ENCODE measurements at regions not wholly inside any gene's neighbourhood (a gene's known extent, or its start where the extent isn't known, plus 50 kb on each side); places are given as distances from the start of the nearest gene placed in this dataset.

DNA sequence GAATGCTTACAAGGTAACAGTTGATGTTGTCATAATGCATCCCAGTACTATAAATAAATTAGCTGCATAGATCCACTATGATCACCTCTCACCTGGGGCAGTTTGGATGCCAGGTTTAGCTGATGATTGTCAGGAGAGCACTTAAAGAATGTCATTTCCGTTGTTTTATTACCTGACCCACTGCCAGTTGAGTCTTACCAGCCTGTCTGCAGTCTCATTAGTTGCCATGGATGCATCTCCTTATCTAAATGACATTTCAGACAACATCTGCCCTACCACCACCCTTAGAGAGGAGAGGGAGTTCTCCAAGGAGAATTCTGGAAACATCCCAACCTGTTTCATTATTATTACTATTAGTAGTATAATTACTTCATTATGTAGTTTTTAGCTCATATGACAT, 339.1 kb upstream of the API5 start:
- TF ChIP-seq, protein P1, sequence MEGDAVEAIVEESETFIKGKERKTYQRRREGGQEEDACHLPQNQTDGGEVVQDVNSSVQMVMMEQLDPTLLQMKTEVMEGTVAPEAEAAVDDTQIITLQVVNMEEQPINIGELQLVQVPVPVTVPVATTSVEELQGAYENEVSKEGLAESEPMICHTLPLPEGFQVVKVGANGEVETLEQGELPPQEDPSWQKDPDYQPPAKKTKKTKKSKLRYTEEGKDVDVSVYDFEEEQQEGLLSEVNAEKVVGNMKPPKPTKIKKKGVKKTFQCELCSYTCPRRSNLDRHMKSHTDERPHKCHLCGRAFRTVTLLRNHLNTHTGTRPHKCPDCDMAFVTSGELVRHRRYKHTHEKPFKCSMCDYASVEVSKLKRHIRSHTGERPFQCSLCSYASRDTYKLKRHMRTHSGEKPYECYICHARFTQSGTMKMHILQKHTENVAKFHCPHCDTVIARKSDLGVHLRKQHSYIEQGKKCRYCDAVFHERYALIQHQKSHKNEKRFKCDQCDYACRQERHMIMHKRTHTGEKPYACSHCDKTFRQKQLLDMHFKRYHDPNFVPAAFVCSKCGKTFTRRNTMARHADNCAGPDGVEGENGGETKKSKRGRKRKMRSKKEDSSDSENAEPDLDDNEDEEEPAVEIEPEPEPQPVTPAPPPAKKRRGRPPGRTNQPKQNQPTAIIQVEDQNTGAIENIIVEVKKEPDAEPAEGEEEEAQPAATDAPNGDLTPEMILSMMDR (IDR thresholded peaks at IDR 0.05; ENCODE audit: unreplicated experiment) = no peak
- Mint-ChIP-seq H3K9me3 (ENCODE audit: low read depth, unreplicated experiment) (peaks cover 3% of the 10 kb centered on the region), H3K4me1 (ENCODE audit: low read depth, unreplicated experiment) (no peaks in the 10 kb centered on the region), H3K4me3 (ENCODE audit: low read depth, unreplicated experiment) (no peak overlapping the region), H3K36me3 (ENCODE audit: insufficient read depth, unreplicated experiment) (no peaks in the 10 kb centered on the region), H3K27me3 (ENCODE audit: unreplicated experiment) (no peaks in the 10 kb centered on the region), H3K27ac (ENCODE audit: unreplicated experiment) (no peak overlapping the region)
- intact Hi-C loops (cut with micrococcal nuclease; ENCODE audit: unreplicated experiment) = no loop called here
- CTCF ChIA-PET = no interaction called here
- no peak for DNase-seq
- no TSS peak for BruUV-seq (replicated peaks)

DNA sequence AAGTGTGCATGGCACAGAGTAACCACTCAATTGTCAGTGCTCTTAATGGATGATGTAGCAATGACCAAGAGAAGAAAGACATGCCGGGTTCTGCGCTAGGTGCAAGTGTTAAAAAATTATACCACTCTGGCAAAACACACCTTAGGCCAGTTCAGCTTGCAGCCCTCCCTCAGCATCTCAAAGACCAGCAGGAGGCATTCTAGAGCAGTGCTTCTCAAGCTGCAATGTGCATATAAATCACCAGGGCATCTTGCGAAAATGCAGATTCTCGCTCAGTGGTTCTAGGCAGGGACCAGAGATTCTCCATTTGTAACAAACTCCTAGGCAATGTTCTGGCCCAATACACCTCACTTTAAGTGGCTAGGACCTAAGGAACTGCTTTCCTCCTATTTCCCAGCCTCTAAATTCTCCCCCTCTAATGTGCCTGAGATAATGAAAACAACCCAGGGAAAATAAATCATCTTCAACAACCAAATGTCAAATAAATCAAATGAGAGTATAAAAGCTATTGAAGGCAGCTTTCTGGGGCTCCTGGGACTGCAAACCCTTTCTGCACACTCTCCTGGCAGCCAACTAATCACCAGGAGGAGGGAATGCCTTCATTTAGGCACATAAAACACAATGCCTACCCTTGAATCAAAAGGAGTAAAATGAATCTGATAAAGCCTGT, 337.2 kb upstream of the API5 start:
- Mint-ChIP-seq H3K9me3 (ENCODE audit: low read depth, unreplicated experiment) (peaks cover 4% of the 10 kb centered on the region), H3K36me3 (ENCODE audit: insufficient read depth, unreplicated experiment) (no peaks in the 10 kb centered on the region), H3K27ac (ENCODE audit: unreplicated experiment) (no peak overlapping the region), H3K27me3 (ENCODE audit: unreplicated experiment) (no peaks in the 10 kb centered on the region), H3K4me3 (ENCODE audit: low read depth, unreplicated experiment) (no peak overlapping the region), H3K4me1 (ENCODE audit: low read depth, unreplicated experiment) (no peaks in the 10 kb centered on the region)
- DNase-seq = no peak
- intact Hi-C loops (cut with micrococcal nuclease; ENCODE audit: unreplicated experiment) = no loop called here
- TF ChIP-seq, protein P1 (IDR thresholded peaks at IDR 0.05; ENCODE audit: unreplicated experiment) = no peak
- BruUV-seq (replicated peaks) = no TSS peak
- CTCF ChIA-PET = no interaction called here

DNA sequence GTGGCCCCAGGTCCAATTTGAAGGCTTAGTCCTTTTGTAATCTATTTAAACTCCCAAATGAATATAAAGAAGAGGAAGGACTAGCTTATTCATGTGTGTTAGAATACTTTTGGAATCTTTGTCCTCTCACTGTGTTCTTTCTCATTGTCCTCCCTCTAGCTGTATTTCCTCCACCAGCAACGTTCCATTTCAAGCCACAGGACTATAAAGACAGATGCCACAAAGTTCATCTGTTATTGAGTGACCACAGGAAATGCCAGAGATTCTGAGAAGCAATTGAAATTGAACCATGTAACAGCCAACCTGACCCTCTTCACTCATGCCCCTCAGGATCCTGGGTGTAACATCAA, 336.6 kb upstream of the API5 start:
- H3K9me3 Mint-ChIP-seq (ENCODE audit: low read depth, unreplicated experiment) = peaks cover 3% of the 10 kb centered on the region
- no peak for DNase-seq
- no peaks in the 10 kb centered on the region for H3K27me3 Mint-ChIP-seq (ENCODE audit: unreplicated experiment)
- no peaks in the 10 kb centered on the region for H3K36me3 Mint-ChIP-seq (ENCODE audit: insufficient read depth, unreplicated experiment)
- H3K4me1 Mint-ChIP-seq (ENCODE audit: low read depth, unreplicated experiment) = no peaks in the 10 kb centered on the region
- BruUV-seq (replicated peaks) = no TSS peak
- TF ChIP-seq, protein P1 (IDR thresholded peaks at IDR 0.05; ENCODE audit: unreplicated experiment) = no peak
- H3K27ac Mint-ChIP-seq (ENCODE audit: unreplicated experiment) = no peak overlapping the region
- intact Hi-C loops (cut with micrococcal nuclease; ENCODE audit: unreplicated experiment) = no loop called here
- CTCF ChIA-PET = no interaction called here
- no peak overlapping the region for H3K4me3 Mint-ChIP-seq (ENCODE audit: low read depth, unreplicated experiment)

DNA sequence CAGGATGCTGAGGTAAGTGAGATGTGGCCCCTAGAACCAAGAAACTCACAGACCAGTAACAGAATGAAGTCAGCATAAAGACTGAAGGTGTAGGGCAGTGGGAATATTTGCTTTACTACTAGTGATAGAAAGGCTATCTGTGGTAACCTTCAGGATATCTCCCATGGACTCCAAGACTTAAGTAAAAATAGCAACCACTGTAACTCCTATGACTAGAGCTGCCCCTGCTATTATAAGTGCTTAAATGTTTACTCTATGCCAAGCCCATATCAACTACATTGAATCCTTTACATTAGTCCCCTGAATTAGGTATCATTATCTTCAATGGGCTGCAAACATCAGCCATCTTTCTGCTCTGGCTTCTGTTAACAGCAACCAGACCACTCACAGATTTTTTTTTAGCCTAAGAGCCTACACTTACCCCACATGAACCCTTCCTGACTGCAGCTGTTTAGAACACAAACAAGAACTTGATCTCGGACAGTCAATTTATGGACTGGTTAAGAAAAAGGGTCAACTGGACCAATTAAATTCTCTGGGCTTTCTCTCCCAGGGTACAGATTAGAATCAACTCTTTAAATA, 335.1 kb upstream of the API5 start:
- Mint-ChIP-seq H3K9me3 (ENCODE audit: low read depth, unreplicated experiment) (peaks cover 3% of the 10 kb centered on the region), H3K4me1 (ENCODE audit: low read depth, unreplicated experiment) (no peaks in the 10 kb centered on the region), H3K27ac (ENCODE audit: unreplicated experiment) (no peak overlapping the region), H3K27me3 (ENCODE audit: unreplicated experiment) (no peaks in the 10 kb centered on the region), H3K36me3 (ENCODE audit: insufficient read depth, unreplicated experiment) (no peaks in the 10 kb centered on the region), H3K4me3 (ENCODE audit: low read depth, unreplicated experiment) (no peak overlapping the region)
- intact Hi-C loops (cut with micrococcal nuclease; ENCODE audit: unreplicated experiment) = no loop called here
- CTCF ChIA-PET = no interaction called here
- TF ChIP-seq, protein P1 (IDR thresholded peaks at IDR 0.05; ENCODE audit: unreplicated experiment) = no peak
- no TSS peak for BruUV-seq (replicated peaks)
- DNase-seq = no peak
